Left lung (tissue), 4 donors: ENCODE measurements at regions not wholly inside any gene's neighbourhood (a gene's known extent, or its start where the extent isn't known, plus 50 kb on each side); places are given as distances from the start of the nearest gene placed in this dataset.

Source experiments
- ATAC-seq: fragments of 200-7000 bp; cut with Tn5 transposase; one replicate; pipeline ENCODE4 v1.9.1; 2020; ENCODE audit warnings: moderate library complexity
- DNase-seq, 4 donors: peaks; one replicate each; pipeline ENCODE4 v3.0.0-alpha.2; 2013 to 2020
- H3K27ac ChIP-seq, 2 donors: fragments of 200-600 bp; sonication (generic) in 1 of 2; one replicate each; pipeline versions ENCODE4 v1.5.0 to v1.8.0; 2020 to 2021
- H3K27me3 ChIP-seq, 2 donors: fragments of 200-600 bp; sonication (generic) in 1 of 2; one replicate each; pipeline versions ENCODE4 v1.5.0 to v1.8.0; 2020 to 2021
- H3K36me3 ChIP-seq, 2 donors: fragments of 200-600 bp; sonication (generic) in 1 of 2; one replicate each; pipeline versions ENCODE4 v1.5.0 to v1.8.0; 2020 to 2021
- H3K4me1 ChIP-seq, 2 donors: fragments of 200-600 bp; one replicate each; pipeline ENCODE4 v1.8.0; 2021
- H3K4me3 ChIP-seq, 2 donors: fragments of 200-600 bp; sonication (generic) in 1 of 2; one replicate each; pipeline versions ENCODE4 v1.5.0 to v1.8.0; 2020 to 2021; ENCODE audit warnings: mild to moderate bottlenecking in 1 of 2
- H3K9me3 ChIP-seq, 2 donors: fragments of 200-600 bp; sonication (generic) in 1 of 2; one replicate each; pipeline versions ENCODE4 v1.5.0 to v1.8.0; 2020 to 2021
- intact Hi-C, 2 donors: fragments of 100-400 bp; cut with DNase I; formaldehyde crosslinking; loops; one replicate each; pipeline versions ENCODE4 v1.11.2 to v1.14.2; 2022
- TF ChIP-seq, protein P1 (sequence below), 2 donors: fragments of 200-600 bp; sonication (generic) in 1 of 2; IDR thresholded peaks; one replicate each; pipeline versions ENCODE4 v1.5.0 to v1.8.0; 2021; ENCODE audit warnings: antibody characterized with exemption in 2 of 2
- donor health status: DM: no; HTN: yes; CAD: no.
- donor health status: DM: no; HTN: no; CAD: no.

DNA sequence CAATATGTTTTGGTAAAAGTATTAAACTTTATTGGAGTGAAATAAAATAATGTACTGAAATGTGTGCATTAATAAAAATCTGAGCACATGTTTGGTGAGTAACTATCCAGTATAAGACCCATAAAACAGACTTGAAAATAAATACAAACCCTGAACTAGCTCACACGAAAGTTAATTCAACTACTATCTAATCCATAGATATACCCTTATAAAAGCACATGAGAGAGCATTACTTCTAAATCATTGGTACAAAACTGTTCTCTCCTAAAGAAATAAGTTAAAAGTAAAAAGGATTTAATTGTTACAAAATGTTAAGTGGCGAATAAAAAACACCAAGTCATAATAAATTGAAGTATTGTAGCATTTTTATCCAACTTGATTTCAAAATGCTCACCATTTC lies 295.6 kb downstream of the PTPRC start:
- no peak for ATAC-seq

GRCh38 chr1:198934901-198935305 lies 296.1 kb downstream of the PTPRC start:
- DNase-seq (peak in 2 of 4 donors; percentile 32 to 48), ATAC-seq (no peak)
- Histone ChIP-seq H3K36me3 (no peaks in the 10 kb centered on the region), H3K27me3 (no peaks in the 10 kb centered on the region), H3K9me3 (no peaks in the 10 kb centered on the region), H3K27ac (peak overlapping the region; percentile 81 to 84), H3K4me3 (peak overlapping the region; percentile 44 to 58), H3K4me1 (peaks cover 14 to 56% of the 10 kb centered on the region in 2 donors)
- TF ChIP-seq, protein P1, sequence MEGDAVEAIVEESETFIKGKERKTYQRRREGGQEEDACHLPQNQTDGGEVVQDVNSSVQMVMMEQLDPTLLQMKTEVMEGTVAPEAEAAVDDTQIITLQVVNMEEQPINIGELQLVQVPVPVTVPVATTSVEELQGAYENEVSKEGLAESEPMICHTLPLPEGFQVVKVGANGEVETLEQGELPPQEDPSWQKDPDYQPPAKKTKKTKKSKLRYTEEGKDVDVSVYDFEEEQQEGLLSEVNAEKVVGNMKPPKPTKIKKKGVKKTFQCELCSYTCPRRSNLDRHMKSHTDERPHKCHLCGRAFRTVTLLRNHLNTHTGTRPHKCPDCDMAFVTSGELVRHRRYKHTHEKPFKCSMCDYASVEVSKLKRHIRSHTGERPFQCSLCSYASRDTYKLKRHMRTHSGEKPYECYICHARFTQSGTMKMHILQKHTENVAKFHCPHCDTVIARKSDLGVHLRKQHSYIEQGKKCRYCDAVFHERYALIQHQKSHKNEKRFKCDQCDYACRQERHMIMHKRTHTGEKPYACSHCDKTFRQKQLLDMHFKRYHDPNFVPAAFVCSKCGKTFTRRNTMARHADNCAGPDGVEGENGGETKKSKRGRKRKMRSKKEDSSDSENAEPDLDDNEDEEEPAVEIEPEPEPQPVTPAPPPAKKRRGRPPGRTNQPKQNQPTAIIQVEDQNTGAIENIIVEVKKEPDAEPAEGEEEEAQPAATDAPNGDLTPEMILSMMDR (IDR thresholded peaks at IDR 0.05): no peak
- intact Hi-C loops: no loop called here

More for the DNA sequence above, 295.6 kb downstream of the PTPRC start:
- no peak for DNase-seq
- Histone ChIP-seq H3K36me3 (no peaks in the 10 kb centered on the region), H3K4me1 (peaks cover 14 to 60% of the 10 kb centered on the region in 2 donors), H3K9me3 (no peaks in the 10 kb centered on the region), H3K27ac (peak overlapping the region; percentile 81 to 84), H3K4me3 (peak overlapping the region; percentile 44 to 58), H3K27me3 (no peaks in the 10 kb centered on the region)
- TF ChIP-seq, protein P1 (IDR thresholded peaks at IDR 0.05): no peak
- intact Hi-C loops: no loop called here

- intact Hi-C loops: no loop called here
- ATAC-seq: peak; percentile 67
These were observed 296.6 kb downstream of the PTPRC start for GRCh38 chr1:198935306-198935921.

GRCh38 chr1:198936371-198937083 lies 297.7 kb downstream of the PTPRC start:
- intact Hi-C loops: no loop called here
- H3K4me1 ChIP-seq: peaks cover 14 to 39% of the 10 kb centered on the region in 2 donors
- H3K36me3 ChIP-seq: no peaks in the 10 kb centered on the region
- DNase-seq (peak in 2 of 4 donors; percentile 47 to 57), ATAC-seq (peak; percentile 62)
- no peaks in the 10 kb centered on the region for H3K9me3 ChIP-seq
- no peaks in the 10 kb centered on the region for H3K27me3 ChIP-seq
- H3K4me3 ChIP-seq: peak overlapping the region; percentile 44 to 58
- TF ChIP-seq, protein P1 (IDR thresholded peaks at IDR 0.05): no peak
- H3K27ac ChIP-seq: peak overlapping the region; percentile 81 to 84

More at GRCh38 chr1:198935306-198935921, 296.6 kb downstream of the PTPRC start:
- Histone ChIP-seq H3K4me1 (peaks cover 14 to 51% of the 10 kb centered on the region in 2 donors), H3K27me3 (no peaks in the 10 kb centered on the region), H3K36me3 (no peaks in the 10 kb centered on the region), H3K27ac (peak overlapping the region; percentile 81 to 84), H3K4me3 (peak overlapping the region; percentile 44 to 58), H3K9me3 (no peaks in the 10 kb centered on the region)
- TF ChIP-seq, protein P1 (IDR thresholded peaks at IDR 0.05): no peak
- DNase-seq: peak; percentile 81 to 90 (median 82)
